ENCODE measurements at regions not wholly inside any gene's neighbourhood (a gene's known extent, or its start where the extent isn't known, plus 50 kb on each side); places are given as distances from the start of the nearest gene placed in this dataset.

GRCh38 chr17:36755586-36755985 lies 154.2 kb downstream of the MRM1 start:
- FAIRE-seq: no peak
- DNase-seq (ENCODE audit: low spot score): no peak

GRCh38 chr17:36756695-36757094 lies 155.3 kb downstream of the MRM1 start:
- FAIRE-seq (no peak), DNase-seq (ENCODE audit: low spot score) (no peak)

GRCh38 chr17:36760425-36760824 lies 159.0 kb downstream of the MRM1 start:
- DNase-seq (ENCODE audit: low spot score) (no peak), FAIRE-seq (no peak)

- DNase-seq (ENCODE audit: low spot score) (no peak), FAIRE-seq (no peak)
These were observed 160.0 kb downstream of the MRM1 start for GRCh38 chr17:36761203-36761950.

GRCh38 chr17:36765436-36766043 lies 164.2 kb downstream of the MRM1 start:
- FAIRE-seq (no peak), DNase-seq (ENCODE audit: low spot score) (no peak)

GRCh38 chr17:36768394-36768793 lies 167.0 kb downstream of the MRM1 start:
- no peak for FAIRE-seq
- DNase-seq (ENCODE audit: low spot score): no peak

GRCh38 chr17:36773039-36773438 lies 164.2 kb upstream of the LHX1 start:
- DNase-seq (ENCODE audit: low spot score) (no peak), FAIRE-seq (no peak)

GRCh38 chr17:36777118-36777517 lies 160.2 kb upstream of the LHX1 start:
- peak; percentile 36 for DNase-seq (ENCODE audit: low spot score)

GRCh38 chr17:36778448-36778847 lies 158.8 kb upstream of the LHX1 start:
- no peak for FAIRE-seq
- no peak for DNase-seq (ENCODE audit: low spot score)

More at GRCh38 chr17:36777118-36777517, 160.2 kb upstream of the LHX1 start:
- FAIRE-seq: no peak

GRCh38 chr17:36779550-36779949 lies 157.7 kb upstream of the LHX1 start:
- no peak for FAIRE-seq
- no peak for DNase-seq (ENCODE audit: low spot score)

GRCh38 chr17:36784633-36785032 lies 152.6 kb upstream of the LHX1 start:
- no peak for DNase-seq (ENCODE audit: low spot score)
- no peak for FAIRE-seq

GRCh38 chr17:36786867-36787266 lies 150.4 kb upstream of the LHX1 start:
- FAIRE-seq (no peak), DNase-seq (ENCODE audit: low spot score) (no peak)

- no peak for DNase-seq (ENCODE audit: low spot score)
- FAIRE-seq: no peak
These were observed 145.9 kb upstream of the LHX1 start for GRCh38 chr17:36791150-36791941.

- DNase-seq (ENCODE audit: low spot score): no peak
- FAIRE-seq: no peak
These were observed 145.3 kb upstream of the LHX1 start for GRCh38 chr17:36791942-36792475.

- FAIRE-seq (no peak), DNase-seq (ENCODE audit: low spot score) (no peak)
These were observed 144.4 kb upstream of the LHX1 start for GRCh38 chr17:36792849-36793248.

- FAIRE-seq: no peak
- DNase-seq (ENCODE audit: low spot score): no peak
These were observed 143.3 kb upstream of the LHX1 start for GRCh38 chr17:36793976-36794375.

GRCh38 chr17:36807496-36808179 lies 129.6 kb upstream of the LHX1 start:
- no peak for FAIRE-seq
- no peak for DNase-seq (ENCODE audit: low spot score)

- FAIRE-seq (no peak), DNase-seq (ENCODE audit: low spot score) (peak; percentile 45)
These were observed 129.1 kb upstream of the LHX1 start for GRCh38 chr17:36808180-36808661.

- FAIRE-seq (no peak), DNase-seq (ENCODE audit: low spot score) (no peak)
These were observed 124.5 kb upstream of the LHX1 start for GRCh38 chr17:36812762-36813161.

GRCh38 chr17:36813357-36813756 lies 123.9 kb upstream of the LHX1 start:
- DNase-seq (ENCODE audit: low spot score): no peak
- no peak for FAIRE-seq

GRCh38 chr17:36813957-36814563 lies 123.2 kb upstream of the LHX1 start:
- DNase-seq (ENCODE audit: low spot score) (no peak), FAIRE-seq (no peak)
